IPS DF 6.9 (cell line): ENCODE measurements at regions not wholly inside any gene's neighbourhood (a gene's known extent, or its start where the extent isn't known, plus 50 kb on each side); places are given as distances from the start of the nearest gene placed in this dataset.

Experiments
- DNase-seq: peaks from one replicate; pipeline ENCODE4 v3.0.0-alpha.2; 2013; ENCODE audit warnings: low read depth, low spot score
- H3K27ac ChIP-seq: one replicate; pipeline ENCODE4 v1.5.1; 2013; ENCODE audit warnings: low read length, control low read depth
- H3K27me3 ChIP-seq: 2 replicates; pipeline ENCODE4 v1.6.1; 2013; ENCODE audit warnings: mild to moderate bottlenecking, low read length; ENCODE audit not compliant: control insufficient read depth, insufficient read depth
- H3K36me3 ChIP-seq: 2 replicates; pipeline ENCODE4 v1.6.1; 2013; ENCODE audit warnings: low read length; ENCODE audit not compliant: control insufficient read depth, insufficient read depth
- H3K4me1 ChIP-seq: 2 replicates; pipeline ENCODE4 v1.6.1; 2013; ENCODE audit warnings: low read length; ENCODE audit not compliant: control insufficient read depth, insufficient read depth
- H3K4me3 ChIP-seq: 2 replicates; pipeline ENCODE4 v1.5.1; 2013; ENCODE audit warnings: mild to moderate bottlenecking, low read length
- H3K9me3 ChIP-seq: 2 replicates; pipeline ENCODE4 v1.6.1; 2013; ENCODE audit warnings: low read length, inconsistent platforms; ENCODE audit not compliant: control insufficient read depth, insufficient read depth
- WGBS: extraction: QIAGEN DNeasy Blood & Tissue Kit; methylation state at CpG from one replicate; pipeline ENCODE4 v1.1.7; 2013; ENCODE audit warnings: mixed read lengths, missing lambda C conversion rate; ENCODE audit not compliant: insufficient read length, insufficient coverage; 5-methylcytosine and 5-hydroxymethylcytosine counted together

DNA sequence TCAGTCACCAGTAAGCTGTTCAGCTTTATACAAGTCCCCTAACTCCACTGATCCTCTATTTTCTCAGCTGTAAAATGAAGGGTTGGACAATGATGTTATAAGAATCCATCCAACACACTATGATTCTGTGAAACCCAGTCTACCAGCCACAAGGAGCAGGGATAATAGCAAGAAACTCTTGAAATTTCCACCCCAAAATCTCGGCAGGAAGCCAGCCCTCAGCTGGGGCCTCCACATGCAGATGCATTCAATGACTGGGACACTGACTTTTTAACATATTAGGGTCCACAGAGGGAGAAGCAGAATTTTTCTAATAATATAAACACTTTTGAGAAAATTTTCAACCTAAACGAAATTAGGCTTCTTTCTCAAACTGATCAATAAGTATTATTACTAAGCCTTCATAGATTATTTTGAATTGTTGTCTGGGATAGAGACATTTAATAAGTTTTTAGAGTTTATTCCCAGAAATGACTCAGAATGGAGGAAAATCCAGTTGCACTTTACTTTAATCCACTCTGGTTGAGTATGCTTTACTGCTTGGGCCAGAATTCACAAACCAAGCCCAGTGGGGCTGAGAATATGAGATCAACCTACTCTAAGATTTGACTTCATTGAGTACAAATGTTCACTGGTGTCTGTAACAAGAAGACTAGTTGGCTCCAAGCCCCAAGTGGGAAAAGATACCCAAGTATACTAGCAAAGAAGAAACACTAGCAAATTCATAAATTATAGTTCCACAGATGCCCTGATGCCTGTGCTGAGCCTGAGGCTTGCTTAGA lies 168.6 kb downstream of the C7orf25 start:
- Histone ChIP-seq H3K4me1 (no peaks in the 10 kb centered on the region), H3K27ac (no peak overlapping the region), H3K27me3 (no peaks in the 10 kb centered on the region), H3K4me3 (no peak overlapping the region), H3K36me3 (no peaks in the 10 kb centered on the region), H3K9me3 (no peaks in the 10 kb centered on the region)
- no peak for DNase-seq
- no CpG with 5 or more reads among the region's 2 CpGs for WGBS

DNA sequence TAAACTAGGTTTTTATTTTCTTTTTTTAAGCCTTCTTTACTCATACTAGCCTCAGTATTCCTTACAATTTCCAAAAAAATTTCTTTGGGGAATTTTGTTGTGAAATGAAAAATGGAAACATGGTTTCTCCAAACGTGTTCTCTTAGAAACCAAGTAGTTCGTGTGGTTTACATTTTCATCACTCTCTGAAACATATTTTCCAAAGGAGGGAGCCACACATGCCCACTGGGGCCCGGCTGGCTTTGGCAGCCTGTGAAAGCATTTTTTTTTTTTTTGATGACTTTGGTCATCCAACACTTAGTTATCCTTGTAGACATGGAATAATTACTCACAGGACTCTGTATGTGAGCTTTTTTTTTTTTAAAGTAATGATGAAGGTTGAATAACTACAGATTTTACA lies 169.6 kb downstream of the C7orf25 start:
- Histone ChIP-seq H3K36me3 (no peaks in the 10 kb centered on the region), H3K9me3 (no peaks in the 10 kb centered on the region), H3K27ac (no peak overlapping the region), H3K27me3 (no peaks in the 10 kb centered on the region), H3K4me3 (no peak overlapping the region), H3K4me1 (no peaks in the 10 kb centered on the region)
- DNase-seq, result no peak
- no CpG with 5 or more reads among the region's 3 CpGs for WGBS

DNA sequence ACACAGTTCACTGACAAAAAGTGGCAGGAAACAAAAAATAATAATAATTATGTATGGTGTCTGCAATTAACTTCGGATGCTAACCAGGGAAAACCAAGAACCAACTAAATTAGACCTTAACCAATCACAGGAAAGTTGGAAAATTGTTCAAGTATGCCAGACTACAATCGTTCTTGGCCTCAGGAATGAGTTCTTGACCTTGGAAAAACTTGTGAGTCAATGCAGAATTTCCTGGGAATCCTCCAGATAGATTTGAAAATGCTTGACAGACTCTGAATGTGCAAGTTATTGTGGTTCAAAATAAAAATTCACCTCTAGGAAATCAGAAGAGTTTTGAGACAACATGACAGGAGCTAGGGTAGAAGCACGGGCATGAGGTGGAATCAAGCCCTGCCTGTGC lies 171.5 kb downstream of the C7orf25 start:
- Histone ChIP-seq H3K36me3 (no peaks in the 10 kb centered on the region), H3K4me3 (no peak overlapping the region), H3K27me3 (no peaks in the 10 kb centered on the region), H3K9me3 (no peaks in the 10 kb centered on the region), H3K4me1 (no peaks in the 10 kb centered on the region), H3K27ac (no peak overlapping the region)
- WGBS, result no CpG with 5 or more reads among the region's 3 CpGs
- DNase-seq, result no peak

DNA sequence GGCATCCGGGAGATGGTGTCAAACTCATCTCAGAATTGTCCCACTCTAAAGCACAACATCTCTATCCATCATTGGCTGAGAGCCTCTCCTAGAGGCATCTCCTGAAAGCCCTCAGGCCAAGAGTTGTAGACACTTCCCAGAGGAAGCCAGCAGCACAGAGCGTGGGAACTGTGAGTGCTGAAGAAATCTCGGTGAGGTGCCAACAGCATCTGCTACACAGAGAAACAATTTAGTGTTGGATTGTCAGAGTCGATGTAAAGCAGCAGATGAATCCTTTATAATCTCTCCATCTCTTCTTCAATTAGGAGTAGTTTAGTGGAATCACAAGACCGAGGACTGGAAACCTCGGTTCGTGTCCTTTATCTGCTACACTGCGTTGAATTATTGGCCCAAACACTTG lies 172.2 kb downstream of the C7orf25 start:
- WGBS, result no CpG with 5 or more reads among the region's 8 CpGs
- Histone ChIP-seq H3K4me1 (no peaks in the 10 kb centered on the region), H3K27ac (no peak overlapping the region), H3K27me3 (no peaks in the 10 kb centered on the region), H3K36me3 (no peaks in the 10 kb centered on the region), H3K9me3 (no peaks in the 10 kb centered on the region), H3K4me3 (no peak overlapping the region)
- no peak for DNase-seq

DNA sequence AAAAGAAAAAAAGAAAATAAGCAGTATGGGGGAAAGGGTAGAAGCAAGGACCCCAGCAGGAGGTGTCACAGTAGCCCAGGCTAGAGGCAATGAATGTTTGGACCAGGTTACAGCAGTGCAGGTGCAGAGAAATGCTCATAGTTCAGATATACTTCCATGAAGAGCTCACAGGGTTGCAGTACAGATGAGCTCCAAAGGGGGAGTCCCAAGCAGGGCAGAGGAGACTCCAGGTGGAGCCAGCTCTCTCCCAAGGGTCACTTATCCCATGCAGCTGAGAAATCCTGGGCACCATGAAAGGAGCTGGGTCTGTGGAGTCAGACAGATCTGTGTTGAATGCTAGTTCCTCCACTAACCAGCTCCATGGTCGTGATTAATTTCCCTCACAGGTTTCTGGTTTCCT lies 174.9 kb downstream of the C7orf25 start:
- WGBS, result no CpG with 5 or more reads among the region's 1 CpG
- H3K4me3 ChIP-seq, result no peak overlapping the region
- H3K36me3 ChIP-seq, result no peaks in the 10 kb centered on the region
- H3K27me3 ChIP-seq, result no peaks in the 10 kb centered on the region
- no peaks in the 10 kb centered on the region for H3K4me1 ChIP-seq
- DNase-seq, result no peak
- H3K27ac ChIP-seq, result no peak overlapping the region
- no peaks in the 10 kb centered on the region for H3K9me3 ChIP-seq

DNA sequence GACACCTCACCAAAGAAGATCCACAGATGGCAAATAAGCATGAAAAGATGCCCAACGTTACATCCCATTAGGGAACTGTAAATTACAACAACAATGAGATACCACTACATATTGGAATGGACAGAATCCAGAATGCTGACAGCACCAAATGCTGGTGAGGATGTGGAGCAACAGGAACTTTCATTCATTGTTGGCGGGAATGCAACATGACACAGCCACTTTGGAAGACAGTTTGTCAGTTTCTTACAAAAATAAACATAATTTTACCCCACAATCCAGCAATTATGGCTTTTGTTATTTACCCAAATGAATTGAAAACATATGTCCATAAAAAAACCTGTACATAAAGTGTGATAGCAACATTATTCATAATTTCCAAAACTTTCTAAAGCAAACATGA lies 176.8 kb downstream of the C7orf25 start:
- no peak overlapping the region for H3K4me3 ChIP-seq
- no peak overlapping the region for H3K27ac ChIP-seq
- H3K4me1 ChIP-seq, result no peaks in the 10 kb centered on the region
- H3K36me3 ChIP-seq, result no peaks in the 10 kb centered on the region
- no peaks in the 10 kb centered on the region for H3K9me3 ChIP-seq
- WGBS, result no CpG with 5 or more reads among the region's 2 CpGs
- DNase-seq, result no peak
- H3K27me3 ChIP-seq, result no peaks in the 10 kb centered on the region

DNA sequence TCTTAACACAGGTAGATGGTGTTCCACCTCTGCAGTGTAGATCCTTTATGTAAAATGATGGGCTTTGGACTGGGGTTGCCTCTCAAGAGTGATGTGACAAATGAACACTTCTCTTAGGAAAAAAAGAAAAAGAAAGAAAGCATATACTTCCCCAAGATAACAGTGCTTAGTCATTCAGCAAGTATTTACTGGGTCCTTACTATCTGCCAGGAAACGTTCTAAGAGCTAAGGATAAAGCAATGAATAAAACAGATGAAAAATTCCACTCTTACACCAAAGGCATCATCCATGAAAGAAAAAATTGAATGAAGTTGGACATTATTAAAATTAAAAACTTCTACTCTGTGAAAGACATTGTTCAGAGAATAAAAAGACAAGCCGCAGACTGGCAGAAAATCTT lies 177.3 kb downstream of the C7orf25 start:
- H3K36me3 ChIP-seq, result no peaks in the 10 kb centered on the region
- H3K4me1 ChIP-seq, result no peaks in the 10 kb centered on the region
- H3K27me3 ChIP-seq, result no peaks in the 10 kb centered on the region
- no peaks in the 10 kb centered on the region for H3K9me3 ChIP-seq
- no peak overlapping the region for H3K4me3 ChIP-seq
- no peak overlapping the region for H3K27ac ChIP-seq
- no peak for DNase-seq
- no CpG with 5 or more reads among the region's 2 CpGs for WGBS

DNA sequence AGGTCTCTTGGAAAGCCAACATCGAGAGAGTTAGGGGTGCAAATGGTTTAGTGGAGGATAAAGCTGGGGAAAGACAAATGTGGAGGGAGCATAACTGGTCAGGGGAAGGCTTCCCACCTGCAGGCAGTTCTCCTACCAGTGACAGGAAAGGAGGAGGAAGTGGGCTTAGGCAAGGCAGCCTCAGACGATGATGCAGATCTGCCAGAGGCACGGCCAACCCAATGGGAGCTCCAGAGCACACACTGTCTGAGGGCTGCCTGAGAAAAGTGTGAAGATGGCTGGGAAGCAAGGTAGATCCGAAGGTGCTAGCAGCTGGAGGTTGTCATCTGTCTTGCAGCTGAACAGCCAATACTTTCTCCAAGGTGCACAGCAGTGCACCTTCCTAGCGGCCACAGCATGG lies 178.8 kb downstream of the C7orf25 start:
- no CpG with 5 or more reads among the region's 5 CpGs for whole genome bisulfite sequencing
- Histone ChIP-seq H3K27ac (no peak overlapping the region), H3K4me3 (no peak overlapping the region), H3K4me1 (no peaks in the 10 kb centered on the region), H3K36me3 (no peaks in the 10 kb centered on the region), H3K27me3 (no peaks in the 10 kb centered on the region), H3K9me3 (no peaks in the 10 kb centered on the region)
- DNase-seq, result no peak

DNA sequence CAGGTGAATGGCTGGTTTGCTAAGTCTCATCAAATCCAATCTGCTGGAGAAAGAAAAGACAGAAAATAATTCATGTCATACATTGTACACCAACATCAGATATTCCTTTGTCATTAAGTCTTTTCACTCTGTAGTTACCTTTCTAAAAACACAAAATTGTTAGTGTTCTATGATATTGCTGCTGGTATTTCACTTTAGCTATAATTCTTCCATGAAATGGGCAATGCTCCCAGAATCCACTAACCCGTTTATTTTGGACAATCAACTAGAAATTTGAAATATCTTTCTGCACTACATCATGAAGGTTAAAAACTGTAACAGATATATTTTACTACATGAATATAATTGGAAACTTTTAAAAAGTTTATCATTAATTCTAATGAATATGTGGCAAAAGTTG lies 181.3 kb downstream of the C7orf25 start:
- no peak overlapping the region for H3K4me3 ChIP-seq
- H3K4me1 ChIP-seq, result no peaks in the 10 kb centered on the region
- H3K27me3 ChIP-seq, result no peaks in the 10 kb centered on the region
- no peaks in the 10 kb centered on the region for H3K9me3 ChIP-seq
- no CpG with 5 or more reads among the region's 1 CpG for WGBS
- H3K27ac ChIP-seq, result no peak overlapping the region
- no peaks in the 10 kb centered on the region for H3K36me3 ChIP-seq
- DNase-seq, result no peak

DNA sequence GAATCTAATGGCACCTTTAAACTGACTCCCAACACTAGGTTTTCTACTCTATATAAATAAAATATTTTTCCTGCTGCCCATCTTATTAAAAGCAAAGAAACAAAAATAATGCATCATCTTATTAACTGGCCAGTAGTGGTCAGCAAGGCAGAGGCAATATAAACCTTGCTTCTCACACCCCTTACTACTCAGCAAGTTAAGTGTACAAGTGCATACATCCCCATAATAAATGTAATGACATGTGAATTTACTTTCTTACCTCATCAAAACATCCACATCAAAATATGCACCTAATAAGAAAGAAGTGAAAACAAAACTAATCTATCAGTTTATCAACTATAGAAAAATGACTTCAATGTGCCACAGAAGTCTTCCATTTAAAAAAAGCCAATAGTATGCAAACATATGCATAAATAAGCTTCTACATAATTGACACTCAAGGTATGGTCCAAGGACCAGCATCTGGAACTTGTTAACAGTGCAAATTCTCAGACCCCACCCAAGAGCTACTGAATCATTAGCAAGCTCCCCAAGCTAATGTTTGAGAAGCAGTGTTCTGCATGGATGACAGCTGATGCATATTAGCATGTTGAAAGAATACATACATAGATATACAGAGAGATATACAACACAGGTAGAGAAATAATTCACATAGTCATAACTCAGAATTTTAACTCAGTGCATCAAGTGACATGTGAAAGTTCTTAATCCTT lies 182.7 kb downstream of the C7orf25 start:
- Histone ChIP-seq H3K4me1 (no peaks in the 10 kb centered on the region), H3K27me3 (no peaks in the 10 kb centered on the region), H3K27ac (no peak overlapping the region), H3K9me3 (no peaks in the 10 kb centered on the region), H3K4me3 (no peak overlapping the region), H3K36me3 (no peaks in the 10 kb centered on the region)
- no peak for DNase-seq

DNA sequence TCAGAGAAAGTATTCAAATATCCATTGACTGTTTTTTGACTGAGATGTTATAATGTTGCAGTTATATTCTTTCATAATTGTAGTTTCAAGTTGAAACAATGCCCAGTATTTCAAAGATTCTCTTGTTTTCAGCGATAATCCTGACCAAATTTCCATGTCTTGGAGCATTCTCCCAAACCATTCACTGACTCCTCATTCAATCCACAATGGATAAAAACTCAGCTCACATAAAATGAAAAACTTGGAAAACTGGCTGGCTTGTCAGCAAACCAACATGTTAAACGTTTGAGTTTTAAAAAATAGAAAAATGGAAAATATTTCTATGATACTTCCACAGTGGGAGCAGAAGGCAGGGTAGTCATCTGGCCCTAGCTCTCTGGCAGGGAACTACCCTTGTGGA lies 184.4 kb downstream of the C7orf25 start:
- no peak overlapping the region for H3K4me3 ChIP-seq
- WGBS, result no CpG with 5 or more reads among the region's 2 CpGs

More for the DNA sequence above, 184.4 kb downstream of the C7orf25 start:
- no peaks in the 10 kb centered on the region for H3K36me3 ChIP-seq
- no peaks in the 10 kb centered on the region for H3K9me3 ChIP-seq
- no peaks in the 10 kb centered on the region for H3K4me1 ChIP-seq
- DNase-seq, result no peak
- H3K27ac ChIP-seq, result no peak overlapping the region
- H3K27me3 ChIP-seq, result no peaks in the 10 kb centered on the region
